ENCODE measurements at regions not wholly inside any gene's neighbourhood (a gene's known extent, or its start where the extent isn't known, plus 50 kb on each side); places are given as distances from the start of the nearest gene placed in this dataset.

DNA sequence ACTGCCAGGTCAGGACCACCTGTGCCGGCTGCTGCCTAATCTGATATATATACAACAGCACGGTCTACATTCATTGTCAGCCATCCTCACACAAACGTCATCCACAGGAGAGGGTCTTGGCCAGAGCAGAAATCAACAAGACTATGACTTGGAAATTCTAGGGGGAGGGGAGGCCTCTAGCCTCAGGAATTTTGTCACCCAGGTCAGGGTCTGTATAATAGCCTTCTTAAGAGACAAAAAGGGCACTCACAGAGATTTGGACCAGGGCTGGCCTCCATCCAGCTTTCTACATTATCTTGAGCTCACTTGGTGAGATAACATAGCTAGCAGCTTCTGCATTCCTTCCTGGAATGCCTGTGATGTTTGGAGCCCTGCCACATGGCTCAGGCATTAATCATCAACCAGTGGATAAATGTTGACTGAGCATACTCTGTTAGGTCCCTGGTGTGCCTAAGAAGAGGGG lies 50.4 kb upstream of the CTIF start:
- Mint-ChIP-seq H3K4me3 (no peak overlapping the region), H3K27me3 (peaks cover 14% of the 10 kb centered on the region), H3K36me3 (no peaks in the 10 kb centered on the region), H3K27ac (no peak overlapping the region), H3K4me1 (no peaks in the 10 kb centered on the region), H3K9me3 (peaks cover 1% of the 10 kb centered on the region)
- DNase-seq (ENCODE audit: low spot score in 2 of 2) (no peak), ATAC-seq (ENCODE audit: low read depth) (no peak)

- Mint-ChIP-seq H3K9me3 (peaks cover 1% of the 10 kb centered on the region), H3K4me3 (no peak overlapping the region), H3K27ac (no peak overlapping the region), H3K4me1 (no peaks in the 10 kb centered on the region), H3K27me3 (peaks cover 10% of the 10 kb centered on the region), H3K36me3 (no peaks in the 10 kb centered on the region)
- DNase-seq (ENCODE audit: low spot score in 2 of 2) (no peak), ATAC-seq (ENCODE audit: low read depth) (no peak)
These were observed 52.1 kb upstream of the CTIF start for GRCh38 chr18:48486754-48487153.

DNA sequence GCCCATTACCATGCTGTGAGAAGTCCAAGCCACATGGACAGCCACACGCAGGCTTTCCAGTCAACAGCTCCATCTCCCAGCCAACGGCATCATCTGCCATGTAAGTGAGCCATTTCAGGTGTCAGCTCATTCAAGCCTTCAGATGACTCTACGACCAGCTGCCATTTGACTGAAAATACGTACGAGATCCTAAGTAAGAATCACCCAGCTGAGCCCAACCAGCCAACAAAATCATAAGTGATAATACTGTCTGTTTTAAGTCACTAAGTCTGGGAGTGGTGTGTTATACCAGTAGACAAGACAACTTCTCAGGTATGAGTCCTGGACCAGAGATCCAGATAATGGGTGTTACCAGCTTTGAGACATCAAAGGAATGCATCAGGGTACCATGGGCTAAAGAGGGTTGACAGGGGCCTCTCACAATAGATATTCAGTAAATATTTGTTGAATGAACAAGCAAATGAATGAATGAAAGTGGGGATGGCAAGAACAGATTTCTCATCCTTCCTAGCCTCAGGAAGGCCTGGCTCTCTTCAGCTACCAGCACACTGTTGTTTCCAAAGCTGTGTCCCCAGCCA lies 52.9 kb upstream of the CTIF start:
- Mint-ChIP-seq H3K4me3 (no peak overlapping the region), H3K36me3 (no peaks in the 10 kb centered on the region), H3K4me1 (no peaks in the 10 kb centered on the region), H3K9me3 (peaks cover 1% of the 10 kb centered on the region), H3K27me3 (peaks cover 10% of the 10 kb centered on the region), H3K27ac (no peak overlapping the region)
- DNase-seq (ENCODE audit: low spot score in 2 of 2) = no peak
- no peak for ATAC-seq (ENCODE audit: low read depth)

DNA sequence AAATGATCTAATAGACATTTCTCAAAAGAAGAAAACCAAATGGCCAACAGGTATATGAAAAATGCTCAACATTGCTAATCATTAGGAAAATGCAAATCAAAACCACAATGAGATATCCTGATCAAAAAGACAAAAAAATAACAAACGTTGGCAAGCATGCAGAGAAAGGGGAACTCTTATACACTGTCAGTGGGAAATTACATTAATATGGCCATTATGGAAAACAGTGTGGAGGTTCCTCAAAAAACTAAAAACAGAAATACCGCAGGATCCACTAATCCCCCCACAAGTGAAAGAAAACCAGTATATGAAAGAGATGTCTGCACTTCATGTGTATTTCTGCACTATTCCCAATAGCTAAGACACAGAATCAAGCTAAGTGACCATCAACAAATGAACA lies 57.7 kb upstream of the CTIF start:
- H3K27me3 Mint-ChIP-seq = peaks cover 11% of the 10 kb centered on the region

DNA sequence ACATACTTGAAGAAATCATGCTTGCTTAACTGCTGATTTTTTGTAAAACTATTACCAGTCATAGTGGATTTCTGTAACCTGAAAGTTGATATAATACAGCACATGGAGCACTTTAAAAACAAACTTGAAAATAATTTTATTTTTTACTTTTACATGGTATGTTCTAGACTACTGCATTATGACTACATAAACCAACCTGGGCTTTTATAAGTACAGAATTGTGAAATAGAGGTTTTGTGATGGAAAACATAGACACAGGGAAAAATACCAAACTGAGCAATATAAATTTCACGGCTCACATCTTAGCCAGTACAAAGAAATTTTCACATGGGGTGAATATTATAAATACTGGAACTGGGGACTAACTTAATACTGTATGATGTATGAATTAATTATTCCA lies 59.3 kb upstream of the CTIF start:
- no peak overlapping the region for H3K4me3 Mint-ChIP-seq
- ATAC-seq (ENCODE audit: low read depth) = no peak
- DNase-seq (ENCODE audit: low spot score in 2 of 2) = no peak
- H3K27ac Mint-ChIP-seq = no peak overlapping the region
- H3K27me3 Mint-ChIP-seq = peaks cover 12% of the 10 kb centered on the region
- no peaks in the 10 kb centered on the region for H3K36me3 Mint-ChIP-seq
- H3K9me3 Mint-ChIP-seq = no peaks in the 10 kb centered on the region
- no peaks in the 10 kb centered on the region for H3K4me1 Mint-ChIP-seq

More for the DNA sequence above, 57.7 kb upstream of the CTIF start:
- Mint-ChIP-seq H3K4me1 (no peaks in the 10 kb centered on the region), H3K9me3 (no peaks in the 10 kb centered on the region), H3K27ac (no peak overlapping the region), H3K4me3 (no peak overlapping the region), H3K36me3 (no peaks in the 10 kb centered on the region)
- DNase-seq (ENCODE audit: low spot score in 2 of 2) (no peak), ATAC-seq (ENCODE audit: low read depth) (no peak)

DNA sequence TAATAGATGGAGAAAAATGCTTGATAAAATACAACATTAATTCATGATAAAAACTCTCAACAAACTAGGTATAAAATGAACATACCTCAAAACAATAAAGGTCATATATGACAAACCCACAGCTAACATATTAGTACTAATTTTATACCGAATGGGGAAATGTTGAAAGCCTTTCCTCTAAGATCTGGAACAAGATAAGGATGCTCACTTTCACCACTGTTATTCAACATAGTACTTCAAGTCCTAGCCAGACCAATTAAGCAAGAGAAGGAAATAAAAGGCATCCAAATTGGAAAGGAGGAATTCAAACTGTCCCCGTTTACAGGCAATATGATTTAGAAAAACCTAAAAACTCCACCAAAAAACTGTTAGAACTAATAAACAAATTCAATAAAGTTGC lies 61.5 kb upstream of the CTIF start:
- no peak overlapping the region for H3K4me3 Mint-ChIP-seq
- peaks cover 22% of the 10 kb centered on the region for H3K27me3 Mint-ChIP-seq
- ATAC-seq (ENCODE audit: low read depth) = no peak
- no peak overlapping the region for H3K27ac Mint-ChIP-seq
- no peaks in the 10 kb centered on the region for H3K4me1 Mint-ChIP-seq
- DNase-seq (ENCODE audit: low spot score in 2 of 2) = no peak
- H3K9me3 Mint-ChIP-seq = peaks cover 3% of the 10 kb centered on the region
- peaks cover 2% of the 10 kb centered on the region for H3K36me3 Mint-ChIP-seq

GRCh38 chr18:48476550-48476917 lies 62.3 kb upstream of the CTIF start:
- H3K27ac Mint-ChIP-seq = no peak overlapping the region
- peaks cover 6% of the 10 kb centered on the region for H3K9me3 Mint-ChIP-seq
- H3K4me3 Mint-ChIP-seq = no peak overlapping the region
- ATAC-seq (ENCODE audit: low read depth) (no peak), DNase-seq (ENCODE audit: low spot score in 2 of 2) (no peak)
- H3K36me3 Mint-ChIP-seq = peaks cover 2% of the 10 kb centered on the region
- no peaks in the 10 kb centered on the region for H3K4me1 Mint-ChIP-seq
- H3K27me3 Mint-ChIP-seq = peaks cover 24% of the 10 kb centered on the region

GRCh38 chr18:48475635-48476549 lies 62.9 kb upstream of the CTIF start:
- Mint-ChIP-seq H3K4me1 (no peaks in the 10 kb centered on the region), H3K4me3 (no peak overlapping the region), H3K36me3 (peaks cover 2% of the 10 kb centered on the region), H3K27me3 (peaks cover 20% of the 10 kb centered on the region), H3K9me3 (peaks cover 6% of the 10 kb centered on the region), H3K27ac (no peak overlapping the region)
- DNase-seq (ENCODE audit: low spot score in 2 of 2) (peak in 1 of 2 donors; percentile 14), ATAC-seq (ENCODE audit: low read depth) (peak; percentile 44)

DNA sequence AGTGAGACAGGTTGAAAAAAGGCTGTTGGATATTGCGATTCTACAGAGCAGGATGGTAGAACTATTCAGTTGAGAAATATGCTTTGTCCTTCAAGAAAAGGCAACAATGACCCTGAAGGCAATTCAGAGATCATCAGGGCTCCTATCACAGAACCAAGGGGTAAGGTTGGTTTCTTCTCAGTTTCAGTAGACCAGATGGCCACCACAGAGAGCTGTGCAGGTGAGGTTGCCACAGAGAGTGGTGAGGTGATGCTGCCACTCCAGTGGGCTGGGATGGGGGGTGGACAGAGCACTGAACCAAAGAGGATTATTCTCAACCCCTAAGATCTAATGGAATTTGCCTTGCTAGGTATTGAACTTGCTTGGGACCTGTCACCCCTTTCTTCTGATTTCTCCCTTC lies 64.6 kb upstream of the ZBTB7C start:
- Mint-ChIP-seq H3K4me3 (no peak overlapping the region), H3K9me3 (peaks cover 6% of the 10 kb centered on the region), H3K27me3 (peaks cover 19% of the 10 kb centered on the region), H3K27ac (no peak overlapping the region), H3K36me3 (peaks cover 2% of the 10 kb centered on the region), H3K4me1 (no peaks in the 10 kb centered on the region)
- DNase-seq (ENCODE audit: low spot score in 2 of 2) (no peak), ATAC-seq (ENCODE audit: low read depth) (no peak)

- no peaks in the 10 kb centered on the region for H3K4me1 Mint-ChIP-seq
- peaks cover 2% of the 10 kb centered on the region for H3K36me3 Mint-ChIP-seq
- ATAC-seq (ENCODE audit: low read depth) (no peak), DNase-seq (ENCODE audit: low spot score in 2 of 2) (no peak)
- H3K27me3 Mint-ChIP-seq = peaks cover 17% of the 10 kb centered on the region
- no peak overlapping the region for H3K4me3 Mint-ChIP-seq
- no peak overlapping the region for H3K27ac Mint-ChIP-seq
- peaks cover 6% of the 10 kb centered on the region for H3K9me3 Mint-ChIP-seq
These were observed 63.4 kb upstream of the ZBTB7C start for GRCh38 chr18:48472610-48473009.

- Mint-ChIP-seq H3K27me3 (peaks cover 18% of the 10 kb centered on the region), H3K36me3 (peaks cover 2% of the 10 kb centered on the region), H3K9me3 (peaks cover 6% of the 10 kb centered on the region), H3K4me1 (no peaks in the 10 kb centered on the region), H3K4me3 (no peak overlapping the region), H3K27ac (no peak overlapping the region)
- DNase-seq (ENCODE audit: low spot score in 2 of 2) (no peak), ATAC-seq (ENCODE audit: low read depth) (no peak)
These were observed 61.4 kb upstream of the ZBTB7C start for GRCh38 chr18:48470484-48471180.

GRCh38 chr18:48468151-48468550 lies 59.0 kb upstream of the ZBTB7C start:
- DNase-seq (ENCODE audit: low spot score in 2 of 2) (no peak), ATAC-seq (ENCODE audit: low read depth) (no peak)
- Mint-ChIP-seq H3K9me3 (peaks cover 6% of the 10 kb centered on the region), H3K27ac (no peak overlapping the region), H3K4me1 (no peaks in the 10 kb centered on the region), H3K4me3 (no peak overlapping the region), H3K27me3 (peaks cover 17% of the 10 kb centered on the region), H3K36me3 (peaks cover 2% of the 10 kb centered on the region)

- Mint-ChIP-seq H3K27me3 (peaks cover 13% of the 10 kb centered on the region), H3K9me3 (peaks cover 2% of the 10 kb centered on the region), H3K27ac (no peak overlapping the region), H3K4me3 (no peak overlapping the region), H3K36me3 (no peaks in the 10 kb centered on the region), H3K4me1 (no peaks in the 10 kb centered on the region)
- ATAC-seq (ENCODE audit: low read depth) (no peak), DNase-seq (ENCODE audit: low spot score in 2 of 2) (no peak)
These were observed 58.0 kb upstream of the ZBTB7C start for GRCh38 chr18:48467231-48467630.

GRCh38 chr18:48462510-48462909 lies 53.3 kb upstream of the ZBTB7C start:
- Mint-ChIP-seq H3K36me3 (no peaks in the 10 kb centered on the region), H3K4me1 (no peaks in the 10 kb centered on the region), H3K9me3 (no peaks in the 10 kb centered on the region), H3K4me3 (no peak overlapping the region), H3K27ac (no peak overlapping the region), H3K27me3 (peaks cover 8% of the 10 kb centered on the region)
- DNase-seq (ENCODE audit: low spot score in 2 of 2) (no peak), ATAC-seq (ENCODE audit: low read depth) (no peak)

All from memory B cell (primary cell).